ENCODE measurements at regions not wholly inside any gene's neighbourhood (a gene's known extent, or its start where the extent isn't known, plus 50 kb on each side); places are given as distances from the start of the nearest gene placed in this dataset.

- 82% methylated on average over 3 of the region's 3 CpGs for WGBS (ENCODE audit: low lambda C conversion rate)
- no peaks in the 10 kb centered on the region for H3F3A ChIP-seq (replicated peaks; ENCODE audit: insufficient read depth)
These were observed 219.5 kb upstream of the JAG1 start for GRCh38 chr20:10893321-10893720.

GRCh38 chr20:10897336-10897735, 223.5 kb upstream of the JAG1 start:
- Histone ChIP-seq H3K27ac (ENCODE audit: low read depth in 2 of 2, low read length in 1 of 2) (no peak overlapping the region), H3K9ac (no peak overlapping the region), H3K36me3 (replicated peaks in 1 of 2; ENCODE audit: control insufficient read depth in 1 of 2, insufficient read depth in 2 of 2, low read length in 1 of 2) (no peaks in the 10 kb centered on the region), H4K20me1 (ENCODE audit: insufficient read depth) (no peaks in the 10 kb centered on the region), H3K4me1 (ENCODE audit: control insufficient read depth in 1 of 2, insufficient read depth in 2 of 2, low read depth in 1 of 2, low read length in 1 of 2) (peaks cover 0 to 2% of the 10 kb centered on the region in 2 experiments; a peak in 1 of 4 replicates), H3K4me3 (ENCODE audit: low read depth in 2 of 2, low read length in 1 of 2) (no peak overlapping the region), H2AFZ (ENCODE audit: low read depth) (no peak overlapping the region), H3K9me3 (no peaks in the 10 kb centered on the region), H3F3A (replicated peaks; ENCODE audit: insufficient read depth) (no peaks in the 10 kb centered on the region), H3K27me3 (ENCODE audit: insufficient read depth) (no peaks in the 10 kb centered on the region), H3K9me2 (no peaks in the 10 kb centered on the region), H3K79me2 (ENCODE audit: insufficient read depth) (no peaks in the 10 kb centered on the region), H3K4me2 (no peak overlapping the region)
- no peak for DNase-seq
- CTCF ChIA-PET: no interaction called here
- POLR2A ChIA-PET: no interaction called here
- TF ChIP-seq POLR2AphosphoS5 (IDR thresholded peaks at IDR 0.05; ENCODE audit: low read depth, low read length) (no peak), NFIC (IDR thresholded peaks at IDR 0.05; ENCODE audit: borderline replicate concordance) (no peak), JUND (IDR thresholded peaks at IDR 0.05) (no peak), EP300 (IDR thresholded peaks at IDR 0.05; ENCODE audit: borderline replicate concordance in 1 of 2, low read depth in 1 of 2, low read length in 1 of 2) (no peak), ELF1 (IDR thresholded peaks at IDR 0.05) (no peak), RCOR1 (IDR thresholded peaks at IDR 0.05; ENCODE audit: low read length) (no peak), SMC3 (IDR thresholded peaks at IDR 0.05; ENCODE audit: low read depth, low read length) (no peak), IRF3 (IDR thresholded peaks at IDR 0.05; ENCODE audit: low read depth, low read length) (no peak), YY1 (IDR thresholded peaks at IDR 0.05; ENCODE audit: low read depth) (no peak), REST (IDR thresholded peaks at IDR 0.05; ENCODE audit: low read depth, low read length) (no peak), NRF1 (IDR thresholded peaks at IDR 0.05; ENCODE audit: low read depth, low read length) (no peak), RAD21 (IDR thresholded peaks at IDR 0.05; ENCODE audit: low read length) (no peak), FOSL2 (IDR thresholded peaks at IDR 0.05; ENCODE audit: borderline replicate concordance, low read depth) (no peak), PBX3 (IDR thresholded peaks at IDR 0.05) (no peak), GABPA (IDR thresholded peaks at IDR 0.05; ENCODE audit: low read depth) (no peak)
- 73% methylated on average over 1 of the region's 1 CpG for WGBS (ENCODE audit: low lambda C conversion rate)

More at GRCh38 chr20:10893321-10893720, 219.5 kb upstream of the JAG1 start:
- POLR2A ChIA-PET: no interaction called here
- H3K9me2 ChIP-seq: no peaks in the 10 kb centered on the region
- no peaks in the 10 kb centered on the region for H3K4me1 ChIP-seq (ENCODE audit: control insufficient read depth in 1 of 2, insufficient read depth in 2 of 2, low read depth in 1 of 2, low read length in 1 of 2)
- H4K20me1 ChIP-seq (ENCODE audit: insufficient read depth): no peaks in the 10 kb centered on the region
- CTCF ChIA-PET: interaction anchor here (1.3 kb wide), 1 partner anchor 11 kb away, joined by 4 read pairs; no protein-coding TSS in a partner anchor
- H3K27me3 ChIP-seq (ENCODE audit: insufficient read depth): no peaks in the 10 kb centered on the region
- H3K27ac ChIP-seq (ENCODE audit: low read depth in 2 of 2, low read length in 1 of 2): no peak overlapping the region
- no peaks in the 10 kb centered on the region for H3K79me2 ChIP-seq (ENCODE audit: insufficient read depth)
- H3K4me3 ChIP-seq (ENCODE audit: low read depth in 2 of 2, low read length in 1 of 2): no peak overlapping the region
- no peak overlapping the region for H2AFZ ChIP-seq (ENCODE audit: low read depth)
- H3K9me3 ChIP-seq: no peaks in the 10 kb centered on the region
- no peak overlapping the region for H3K4me2 ChIP-seq
- H3K9ac ChIP-seq: no peak overlapping the region
- no peaks in the 10 kb centered on the region for H3K36me3 ChIP-seq (replicated peaks in 1 of 2; ENCODE audit: control insufficient read depth in 1 of 2, insufficient read depth in 2 of 2, low read length in 1 of 2)
- DNase-seq: no peak
- TF ChIP-seq IRF3 (IDR thresholded peaks at IDR 0.05; ENCODE audit: low read depth, low read length) (no peak), GATA2 (CRISPR knock-in tag; IDR thresholded peaks at IDR 0.05) (no peak)
